GM18508 (cell line): ENCODE measurements at regions not wholly inside any gene's neighbourhood (a gene's known extent, or its start where the extent isn't known, plus 50 kb on each side); places are given as distances from the start of the nearest gene placed in this dataset.
"Not testable (repeated sequence)": the region's sequence is repeated elsewhere in the genome, so short reads cannot be mapped to it uniquely, and the experiment has no call there.

Source experiments
- ATAC-seq: cut with Tn5 transposase; IDR thresholded peaks from one replicate; pipeline ENCODE4 v1.9.1; 2021; ENCODE audit warnings: moderate number of reproducible peaks; ENCODE audit not compliant: insufficient read depth, unreplicated experiment

GRCh38 chr15:62218841-62219240 is 53.8 kb upstream of the C2CD4B start:
- no peak for ATAC-seq

GRCh38 chr15:62219799-62220198 is 54.7 kb upstream of the C2CD4B start:
- no peak for ATAC-seq

GRCh38 chr15:62223020-62223419 is 57.9 kb upstream of the C2CD4B start:
- ATAC-seq: no peak

- no peak for ATAC-seq
These were observed 63.5 kb upstream of the C2CD4B start for GRCh38 chr15:62228604-62229003.

- no peak for ATAC-seq
These were observed 66.8 kb upstream of the C2CD4B start for GRCh38 chr15:62231856-62232255.

GRCh38 chr15:62240121-62241096 is 75.3 kb upstream of the C2CD4B start:
- no peak for ATAC-seq

GRCh38 chr15:62241135-62241770 is 76.2 kb upstream of the C2CD4B start:
- no peak for ATAC-seq

- no peak for ATAC-seq
These were observed 77.9 kb upstream of the C2CD4B start for GRCh38 chr15:62242999-62243398.

- no peak for ATAC-seq
These were observed 79.7 kb upstream of the C2CD4B start for GRCh38 chr15:62244762-62245161.

GRCh38 chr15:62248277-62248984 is 83.3 kb upstream of the C2CD4B start:
- no peak for ATAC-seq

- ATAC-seq: no peak
These were observed 84.4 kb upstream of the C2CD4B start for GRCh38 chr15:62249501-62249900.

GRCh38 chr15:62250186-62250585 is 85.1 kb upstream of the C2CD4B start:
- ATAC-seq: no peak

GRCh38 chr15:62250978-62251377 is 85.9 kb upstream of the C2CD4B start:
- no peak for ATAC-seq

- ATAC-seq: no peak
These were observed 88.2 kb upstream of the C2CD4B start for GRCh38 chr15:62253294-62253693.

- no peak for ATAC-seq
These were observed 89.3 kb upstream of the C2CD4B start for GRCh38 chr15:62254137-62254934.

- not testable (repeated sequence) for ATAC-seq
These were observed 91.3 kb upstream of the C2CD4B start for GRCh38 chr15:62256430-62256829.

- no peak for ATAC-seq
These were observed 93.0 kb upstream of the C2CD4B start for GRCh38 chr15:62257996-62258521.

GRCh38 chr15:62262305-62262941 is 97.3 kb upstream of the C2CD4B start:
- ATAC-seq: no peak

GRCh38 chr15:62264196-62264595 is 99.1 kb upstream of the C2CD4B start:
- ATAC-seq: no peak
